Activated CD8-positive, alpha-beta memory T cell treated with anti-CD3 and anti-CD28 coated beads for 48 hours (primary cell): ENCODE measurements at regions not wholly inside any gene's neighbourhood (a gene's known extent, or its start where the extent isn't known, plus 50 kb on each side); places are given as distances from the start of the nearest gene placed in this dataset.

Experiments
- DNase-seq, 3 experiments: peaks; one replicate each; pipeline ENCODE4 v3.0.0-alpha.2; 2020; ENCODE audit warnings: low read depth in 2 of 3, low spot score in 2 of 3

DNA sequence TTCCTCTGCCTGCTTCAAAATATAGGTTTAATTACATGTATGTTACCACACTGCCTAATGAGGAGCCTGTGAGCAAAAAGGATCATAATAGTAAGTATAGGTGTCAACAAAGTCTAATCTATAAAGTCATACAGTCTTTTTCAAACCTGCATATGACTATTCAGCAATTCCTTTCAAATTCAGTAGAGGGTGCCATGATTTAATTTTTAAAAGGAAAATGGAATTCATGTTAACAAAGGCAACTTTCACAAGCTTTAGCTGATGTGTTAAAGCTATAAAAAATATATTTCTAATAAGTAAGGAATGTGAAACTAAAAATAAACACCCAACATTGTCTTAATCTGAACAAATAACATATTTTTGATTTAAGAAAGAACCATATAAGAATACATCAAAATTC lies 52.1 kb downstream of the MPP7 start:
- DNase-seq: no peak

DNA sequence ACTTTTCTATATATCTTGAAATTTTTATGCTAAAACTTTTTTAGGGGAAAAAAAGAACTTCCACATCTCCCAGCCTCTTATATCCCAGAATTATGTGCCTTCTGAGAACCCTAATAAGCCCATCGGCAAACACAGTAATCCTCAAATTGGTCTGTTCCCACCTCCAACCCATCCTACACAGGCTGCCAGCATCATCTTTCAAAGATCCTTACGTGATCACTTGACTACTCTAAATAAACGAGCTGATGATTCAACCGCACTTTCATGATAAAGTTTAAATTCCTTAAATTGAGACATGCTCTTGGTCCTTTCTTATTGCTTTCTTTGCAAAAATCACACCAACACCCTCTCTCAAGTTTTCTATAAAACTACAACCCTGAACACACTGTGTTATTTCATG lies 52.5 kb downstream of the MPP7 start:
- no peak for DNase-seq

DNA sequence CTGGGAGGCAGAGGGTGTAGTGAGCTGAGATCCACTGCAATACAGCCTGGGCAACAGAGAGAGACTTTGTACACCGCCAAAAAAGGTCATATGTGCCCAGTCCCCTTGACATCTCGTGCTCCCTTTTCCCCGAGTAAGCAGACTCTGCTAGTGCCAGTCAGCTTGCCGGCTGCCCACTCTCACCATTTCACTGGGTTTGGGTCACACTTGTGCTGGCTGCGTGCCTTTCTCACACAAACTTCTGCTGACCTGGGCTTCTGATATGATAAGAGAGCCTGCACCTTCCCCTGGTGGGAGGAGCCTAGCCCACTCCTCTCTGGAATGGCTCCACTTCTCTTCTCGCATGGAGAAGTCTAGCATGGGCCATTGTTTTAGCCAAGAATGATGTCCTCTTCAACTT lies 53.4 kb downstream of the MPP7 start:
- no peak for DNase-seq

DNA sequence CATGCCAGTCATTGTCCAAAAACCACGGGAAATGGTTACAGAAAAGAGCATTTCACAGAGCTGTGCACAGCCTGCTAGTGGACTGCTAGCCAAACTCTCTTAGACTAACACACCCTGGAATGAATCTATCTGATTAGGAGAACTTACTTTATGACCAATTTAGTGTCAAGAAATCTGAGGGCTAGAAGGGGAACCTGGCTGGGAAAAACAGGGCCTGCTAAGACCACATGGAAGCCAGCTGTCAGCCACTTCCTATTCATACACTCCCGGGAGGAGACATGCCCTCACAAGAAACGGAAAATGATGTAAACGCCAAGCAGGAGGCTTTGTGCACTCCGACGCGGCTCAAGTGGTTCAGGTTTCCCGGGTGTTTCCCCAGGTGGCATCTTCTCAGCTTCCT lies 54.8 kb downstream of the MPP7 start:
- no peak for DNase-seq

DNA sequence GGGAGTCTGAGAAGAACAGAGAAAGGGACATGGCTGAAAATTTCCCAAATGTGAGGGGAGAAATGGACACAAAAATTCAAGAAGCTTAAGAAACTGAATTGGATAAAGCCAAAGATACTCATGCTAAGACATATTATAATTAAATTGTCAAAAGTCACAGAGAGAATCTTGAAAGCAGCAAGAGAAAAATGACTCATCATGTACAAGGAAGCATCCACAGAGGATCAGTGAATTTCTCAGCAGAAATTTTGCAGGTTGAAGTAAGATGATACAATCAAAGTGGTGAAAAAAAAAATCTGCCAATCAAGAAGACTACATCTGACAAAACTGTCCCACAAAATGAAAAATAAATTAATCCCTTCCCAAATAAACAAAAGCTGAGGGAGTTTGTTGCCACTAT lies 56.8 kb downstream of the MPP7 start:
- DNase-seq: no peak

DNA sequence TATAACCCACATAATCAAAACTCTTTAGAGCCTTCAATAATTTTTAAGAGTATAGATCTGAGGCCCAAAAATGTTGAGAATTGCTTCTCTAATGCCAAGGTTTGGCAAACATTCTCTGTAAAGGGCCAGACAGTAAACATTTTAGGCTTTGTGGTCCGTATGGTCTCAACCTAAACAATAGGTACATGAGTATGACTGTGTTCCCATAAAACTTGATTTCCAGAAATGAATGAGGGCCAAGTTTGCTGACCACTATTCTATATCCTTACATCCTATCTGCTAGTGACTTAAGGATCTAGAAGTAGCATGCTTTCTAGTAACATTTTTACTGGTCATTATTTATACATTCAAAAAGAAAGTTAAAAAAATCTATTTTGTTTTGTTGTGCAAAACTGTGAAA lies 58.9 kb downstream of the MPP7 start:
- no peak for DNase-seq

DNA sequence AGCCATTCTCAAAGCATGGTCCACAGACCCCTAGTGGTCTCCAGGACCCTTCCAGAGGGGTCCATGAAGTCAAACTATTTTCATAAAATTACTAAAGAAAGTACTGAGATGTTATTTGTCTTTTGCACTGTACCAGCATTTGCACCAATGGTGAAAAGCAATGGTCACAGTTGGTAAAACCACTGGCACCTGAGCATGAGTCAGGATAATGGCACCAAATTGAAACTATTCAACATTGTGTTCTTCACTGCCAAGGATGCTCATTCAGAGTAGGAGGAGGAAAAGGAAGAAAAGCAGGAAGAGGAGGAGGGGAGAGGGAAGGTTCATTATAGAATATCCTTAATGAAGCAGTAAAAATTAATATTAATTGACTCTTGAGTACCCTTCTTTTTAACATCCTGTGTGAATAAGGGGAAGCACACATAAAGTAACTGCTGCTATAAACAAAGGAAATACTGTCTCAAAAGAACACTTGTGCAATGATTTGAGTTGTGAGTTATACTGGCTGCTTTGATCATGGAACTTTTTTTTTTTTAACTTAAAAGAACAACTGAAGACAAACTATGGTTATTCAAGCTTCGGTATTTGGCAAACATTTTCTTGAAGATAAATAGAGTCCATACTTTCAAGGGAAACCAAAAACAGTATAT lies 60.2 kb downstream of the MPP7 start:
- no peak for DNase-seq

DNA sequence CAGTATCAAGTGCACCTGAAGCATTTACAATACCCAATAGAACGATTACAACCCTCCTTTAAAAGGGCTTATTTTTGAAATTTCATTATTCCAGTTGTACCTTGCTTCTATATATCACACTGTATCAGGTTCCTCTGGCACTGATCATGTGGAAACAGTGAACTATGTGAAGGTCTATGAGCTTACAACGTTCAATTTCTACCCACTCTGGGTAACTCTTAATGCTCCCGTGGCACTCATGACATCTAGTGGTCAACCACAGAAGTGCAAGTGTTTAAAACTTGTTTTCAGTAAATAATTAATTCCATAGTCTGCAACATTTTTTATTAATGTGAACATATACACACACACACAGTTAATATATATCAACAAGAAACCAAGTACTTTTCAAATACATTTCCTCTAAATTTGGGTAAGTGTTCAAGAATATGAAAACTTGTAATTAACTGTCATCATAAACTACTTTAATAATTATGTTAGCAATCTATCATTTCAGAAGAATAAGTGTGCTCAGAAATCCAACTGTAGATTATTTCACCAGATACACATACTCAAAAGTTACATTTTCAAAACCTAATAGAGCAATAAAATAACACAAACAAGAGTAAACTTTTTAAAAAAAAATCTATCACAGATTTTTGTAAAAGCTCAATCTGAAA lies 61.0 kb downstream of the MPP7 start:
- peak in 1 of 3 experiments; percentile 16 for DNase-seq

DNA sequence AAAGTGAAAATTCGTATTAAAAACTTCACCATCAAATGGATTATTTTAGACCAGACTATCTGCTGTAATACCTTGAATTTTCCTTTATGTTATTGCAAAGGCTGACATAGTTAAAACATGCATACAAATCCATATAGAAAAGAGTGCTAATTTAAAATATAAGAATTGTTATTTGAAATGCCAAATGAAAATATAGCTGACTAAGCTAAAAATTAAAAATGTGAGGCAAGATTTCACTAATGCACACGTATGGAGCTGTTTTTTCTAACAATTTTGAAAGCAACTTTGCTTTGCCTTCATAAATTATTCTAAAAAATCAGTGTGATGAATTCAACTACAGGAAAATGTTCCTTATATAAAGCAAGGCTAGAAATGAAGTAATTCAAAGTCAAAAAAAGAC lies 62.5 kb downstream of the MPP7 start:
- no peak for DNase-seq

DNA sequence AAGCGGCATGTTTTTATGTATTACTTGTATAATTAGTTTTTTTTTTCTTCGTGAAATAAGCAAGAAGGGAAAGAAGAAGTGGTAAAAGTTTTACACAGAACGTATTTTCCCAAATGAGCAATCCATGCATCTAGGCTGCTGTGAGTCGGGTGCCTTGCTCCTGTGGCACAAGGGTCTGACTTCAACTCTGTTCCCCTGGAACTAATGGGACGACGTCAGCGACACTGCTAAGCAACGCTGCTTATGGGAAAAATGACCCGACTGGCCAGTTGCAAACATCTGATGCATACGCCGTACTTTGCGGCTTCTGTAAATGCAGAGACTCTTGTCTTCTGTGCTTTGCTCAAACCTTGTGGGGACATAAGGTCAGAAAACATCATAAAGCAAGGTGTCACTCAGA lies 66.3 kb downstream of the MPP7 start:
- DNase-seq: no peak

DNA sequence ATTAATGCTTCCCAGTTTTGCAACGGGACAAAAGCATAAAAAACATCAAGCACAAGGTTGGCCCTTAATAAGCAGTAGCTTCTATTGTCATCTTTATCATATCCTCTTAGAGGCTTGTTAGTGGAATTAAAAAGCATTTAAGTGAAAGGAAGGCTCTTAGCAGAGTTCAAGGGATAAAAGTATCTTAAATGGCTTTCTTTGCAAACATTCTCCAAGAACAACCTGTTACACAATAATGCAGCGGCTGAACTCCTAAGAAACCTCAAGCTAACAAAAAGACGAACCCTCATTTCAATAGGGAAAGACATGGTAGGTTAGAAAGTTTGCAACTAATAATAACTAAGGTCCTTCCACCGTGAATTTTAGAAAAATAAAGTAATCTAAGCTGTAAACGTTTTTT lies 82.1 kb downstream of the MPP7 start:
- DNase-seq: no peak

DNA sequence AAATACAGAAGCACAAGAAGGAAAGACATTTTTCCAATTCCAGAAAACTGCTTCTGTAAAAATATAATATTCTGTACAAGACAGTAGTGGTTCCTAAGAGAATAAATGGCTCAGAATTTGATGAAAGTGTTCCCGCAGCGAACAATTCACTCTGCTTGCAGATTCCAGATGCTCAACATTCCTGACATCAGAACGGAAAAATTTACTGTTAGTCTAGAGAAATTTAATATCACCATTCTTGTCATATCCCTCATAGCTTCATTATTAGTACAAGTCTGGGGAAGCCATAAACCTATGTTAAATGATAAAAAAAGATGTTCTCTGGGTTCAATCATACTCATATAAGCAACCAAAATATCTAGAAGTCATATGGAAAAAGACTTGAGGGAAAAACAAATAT lies 83.6 kb downstream of the MPP7 start:
- no peak for DNase-seq

DNA sequence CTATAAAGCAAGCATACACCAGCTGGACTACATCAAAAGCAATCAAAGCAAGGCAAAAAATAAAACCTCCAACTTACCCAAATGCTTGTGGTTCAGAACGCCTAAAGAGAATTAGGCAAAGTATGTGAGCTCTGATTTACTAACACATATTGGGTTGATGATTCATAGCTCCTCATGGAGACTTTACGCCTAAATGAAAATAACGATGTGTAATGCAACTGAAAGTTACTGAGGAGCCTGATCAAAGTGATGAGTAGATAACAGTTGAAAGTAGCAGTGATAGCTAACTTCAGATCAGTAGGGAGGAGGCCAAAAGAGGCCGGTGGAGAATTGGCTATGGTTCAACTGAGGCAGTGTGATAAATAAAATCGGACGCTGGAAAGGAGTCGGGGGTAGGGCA lies 85.0 kb downstream of the MPP7 start:
- DNase-seq: no peak

DNA sequence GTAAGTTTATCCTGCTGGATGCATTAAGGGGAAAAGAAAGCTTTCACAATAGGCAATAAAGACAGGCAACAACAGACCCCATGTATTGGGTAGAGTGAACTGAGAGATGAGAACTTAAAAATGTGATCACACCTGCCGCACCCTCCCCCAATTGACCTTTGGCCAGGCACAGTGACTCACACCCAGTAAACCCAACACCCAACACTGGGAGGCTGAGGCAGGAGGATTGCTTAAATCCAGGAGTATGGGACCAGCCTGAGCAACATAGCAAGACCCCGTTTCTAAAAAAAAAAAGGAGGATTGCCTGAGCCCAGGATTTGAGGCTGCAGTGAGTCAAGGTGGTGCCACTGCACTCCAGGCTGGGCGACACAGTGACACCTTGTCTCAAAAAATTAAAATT lies 86.9 kb downstream of the MPP7 start:
- DNase-seq: no peak

DNA sequence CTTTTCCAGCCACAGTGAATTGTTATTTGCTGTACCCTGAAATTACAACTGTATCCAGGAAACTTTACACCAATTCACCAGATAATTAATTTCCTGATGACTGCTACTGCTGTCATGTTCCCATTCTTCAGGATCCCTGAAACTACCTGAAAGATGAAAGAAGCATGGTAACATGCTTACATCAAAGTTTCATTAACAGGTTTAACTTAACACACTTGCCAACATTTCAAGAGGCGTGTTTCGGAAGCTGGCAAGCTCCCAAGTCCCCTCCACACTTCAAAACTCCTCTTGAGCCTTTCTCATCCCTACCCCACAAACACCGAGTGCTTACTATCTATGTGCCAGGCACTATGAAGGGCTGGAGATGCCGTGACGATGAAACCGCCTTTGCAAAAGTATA lies 88.6 kb downstream of the MPP7 start:
- no peak for DNase-seq

DNA sequence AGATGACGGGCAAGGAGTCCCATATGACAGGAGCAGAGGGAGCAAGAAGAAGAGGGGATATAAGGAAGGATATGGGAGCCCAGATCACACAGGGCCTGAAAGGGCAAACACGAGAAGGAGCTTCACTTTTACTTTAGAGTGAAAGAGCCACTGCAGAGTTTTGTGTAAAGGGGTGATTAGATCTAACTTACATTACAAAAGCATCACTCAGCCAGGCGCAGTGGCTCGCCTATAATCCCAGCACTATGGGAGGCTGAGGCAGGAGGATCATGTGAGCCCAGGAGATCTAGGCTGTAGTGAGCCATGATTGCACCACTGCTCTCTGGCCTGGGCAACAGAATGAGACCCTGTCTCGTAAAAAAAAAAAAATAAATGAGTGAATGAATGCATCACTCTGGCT lies 91.1 kb downstream of the MPP7 start:
- DNase-seq: no peak

DNA sequence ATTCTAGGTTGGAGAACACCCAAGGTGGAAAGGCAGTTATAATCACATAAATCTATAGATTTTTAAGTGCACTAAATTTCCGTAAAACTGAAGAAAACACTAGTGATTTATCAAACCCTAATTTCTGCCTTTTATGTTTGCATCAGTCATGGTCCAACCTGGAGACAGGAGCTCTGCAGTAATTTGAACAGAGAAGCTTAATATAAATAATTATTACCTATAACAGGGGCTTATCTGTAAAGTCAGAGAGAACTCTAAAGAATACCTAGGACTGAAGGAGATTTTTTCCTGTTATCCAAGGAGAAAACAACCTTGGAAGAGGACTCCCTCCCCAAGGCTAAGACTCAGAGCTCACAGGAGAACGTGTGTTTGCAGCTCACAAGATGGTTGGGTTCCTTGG lies 95.1 kb downstream of the MPP7 start:
- DNase-seq: no peak

DNA sequence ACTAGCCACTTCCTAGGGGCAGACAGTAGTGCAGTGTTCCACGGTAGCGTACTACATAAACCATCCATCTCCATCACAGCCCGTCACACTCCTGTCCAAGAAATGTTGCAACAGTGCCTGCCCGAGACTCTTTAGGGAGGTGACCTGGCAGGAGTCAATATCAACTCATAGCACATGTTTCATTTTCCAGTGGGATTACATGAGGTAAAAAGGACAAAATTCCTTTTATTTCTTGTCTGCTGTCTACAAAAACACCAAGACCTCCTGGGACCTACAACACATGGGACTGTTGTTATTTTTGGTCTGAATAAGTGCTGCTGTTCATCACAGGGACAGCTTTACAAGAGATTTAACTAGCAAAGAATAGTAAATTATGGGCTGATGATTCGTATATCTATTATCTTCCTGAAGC lies 99.9 kb downstream of the MPP7 start:
- DNase-seq: no peak

DNA sequence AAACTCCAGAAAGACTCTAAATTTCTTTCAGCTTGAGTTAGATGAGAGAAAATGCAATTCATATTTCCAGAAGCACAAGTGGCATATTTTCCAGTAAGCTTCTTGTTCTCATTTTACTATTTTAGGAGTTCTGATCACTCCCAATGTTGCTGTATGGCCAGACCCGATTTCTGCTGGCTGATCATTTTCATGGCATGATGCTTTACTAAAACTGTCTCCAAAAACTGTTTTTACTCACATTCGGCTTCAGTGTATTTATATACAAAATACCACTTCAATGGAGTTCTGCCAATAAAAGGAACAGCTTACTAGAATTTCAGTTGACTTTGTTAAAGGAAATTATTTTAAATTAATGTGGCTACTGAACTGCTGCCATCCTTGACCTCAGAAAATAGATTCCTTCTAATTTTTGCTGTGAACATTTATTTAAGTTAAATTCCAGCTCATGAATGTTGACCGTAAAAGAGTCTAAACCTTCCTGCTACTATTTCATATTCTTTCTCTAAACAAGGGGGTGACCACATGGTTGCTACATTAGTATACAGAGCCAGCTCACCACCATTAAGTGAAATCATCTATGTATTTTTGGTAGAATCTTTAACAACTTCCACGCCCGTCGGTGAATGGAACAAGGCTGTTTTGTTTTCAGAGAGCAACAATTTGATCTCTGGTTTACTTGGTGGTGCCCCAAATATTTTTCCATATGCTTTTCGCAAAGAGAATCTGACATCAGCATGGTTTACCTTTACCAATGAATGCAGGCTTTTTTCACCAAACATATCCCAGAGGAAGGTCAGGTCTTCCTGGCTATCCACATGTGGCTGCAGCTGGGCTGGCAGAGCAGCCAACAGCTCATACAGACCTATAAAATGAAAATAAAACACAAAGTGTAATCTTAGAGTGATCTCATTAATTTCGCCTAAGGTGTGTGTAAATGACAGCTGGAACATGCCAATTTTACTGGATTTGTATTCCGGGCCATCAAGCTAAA lies 101.2 kb downstream of the MPP7 start:
- DNase-seq: no peak

DNA sequence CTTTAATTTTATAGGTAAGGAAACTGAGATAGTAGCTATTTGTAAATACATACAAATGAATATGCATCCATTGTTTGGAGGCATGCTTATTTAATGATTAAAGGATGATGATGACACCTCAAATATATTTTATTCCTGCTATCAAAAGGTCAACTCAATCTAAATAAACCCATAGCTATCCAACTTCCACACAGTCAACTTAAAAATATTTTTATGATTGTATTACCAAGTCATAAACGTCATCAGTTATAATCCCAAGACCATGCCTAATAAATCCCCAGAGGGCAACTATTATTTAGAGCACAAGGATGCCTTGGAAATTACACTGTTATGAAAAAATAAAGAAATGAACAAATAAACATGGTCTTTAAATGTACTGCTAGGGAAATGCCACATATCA lies 102.1 kb downstream of the MPP7 start:
- DNase-seq: no peak

DNA sequence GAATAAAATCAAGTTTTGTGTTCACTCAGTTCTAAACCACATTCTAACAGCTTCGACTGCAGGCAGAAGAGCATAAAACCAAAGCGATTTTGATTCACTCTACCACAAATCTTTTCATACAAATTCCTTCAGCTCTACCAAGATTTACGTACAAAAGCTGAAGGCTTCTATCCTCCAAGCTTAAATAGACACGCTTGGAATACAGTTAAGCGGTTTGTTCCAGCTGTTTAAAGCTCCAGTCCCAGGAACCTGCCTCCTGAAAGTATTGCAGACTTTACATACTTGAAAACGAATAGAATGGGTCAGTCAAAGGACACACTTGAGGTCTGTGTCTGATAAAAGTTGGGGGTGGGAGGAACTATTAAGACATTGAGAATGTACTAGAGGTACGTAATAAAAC lies 102.9 kb downstream of the MPP7 start:
- DNase-seq: no peak

DNA sequence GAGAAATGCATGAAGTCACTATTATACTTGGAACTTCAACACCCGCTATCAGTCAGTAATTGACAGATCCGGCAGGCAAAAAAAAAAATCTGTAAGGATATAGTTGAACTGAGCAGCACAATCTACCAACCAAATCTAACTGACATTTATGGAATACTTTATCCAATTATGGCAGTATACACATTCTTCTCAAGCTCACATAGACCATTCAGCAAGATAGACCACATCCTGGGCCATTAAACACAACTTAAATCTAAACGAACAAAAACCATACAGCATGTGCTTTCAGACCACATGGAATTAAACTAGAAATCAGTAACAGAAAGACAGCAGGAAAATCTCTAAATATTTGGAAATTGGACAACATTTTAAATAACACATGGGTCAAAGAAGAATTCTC lies 112.7 kb downstream of the MPP7 start:
- DNase-seq: no peak
